Keratinocyte (primary cell): ENCODE measurements at regions not wholly inside any gene's neighbourhood (a gene's known extent, or its start where the extent isn't known, plus 50 kb on each side); places are given as distances from the start of the nearest gene placed in this dataset.

Experiments
- DNase-seq: peaks from one replicate; pipeline ENCODE4 v3.0.0-alpha.2; 2011; ENCODE audit warnings: low read depth, missing footprints, low spot score
- FAIRE-seq: peaks from 2 replicates; lab custom pipeline; 2011; peaks lifted over from hg19 to GRCh38; lab: Jason Lieb, UNC
- H2AFZ ChIP-seq: 2 replicates; pipeline ENCODE4 v1.6.0; 2012; ENCODE audit warnings: low read length, control low read depth, inconsistent platforms; ENCODE audit not compliant: control insufficient read depth
- H3K27ac ChIP-seq: 2 replicates; pipeline ENCODE4 v1.5.1; 2011; ENCODE audit warnings: low read length; ENCODE audit not compliant: control insufficient read depth, insufficient read depth
- H3K27me3 ChIP-seq: 3 replicates; pipeline ENCODE4 v1.6.0; 2011; ENCODE audit warnings: low read length; ENCODE audit not compliant: control insufficient read depth, insufficient read depth; ENCODE audit errors: extremely low read depth
- H3K36me3 ChIP-seq, 2 experiments: 2 replicates in 1 of 2; 3 replicates in 1 of 2; pipeline ENCODE4 v1.5.1; 2011; ENCODE audit warnings: low read length in 2 of 2, mild to moderate bottlenecking in 1 of 2; ENCODE audit not compliant: control insufficient read depth in 2 of 2, insufficient read depth in 2 of 2; ENCODE audit errors: extremely low read depth in 1 of 2
- H3K4me1 ChIP-seq: 3 replicates; pipeline ENCODE4 v1.5.1; 2011; ENCODE audit warnings: low read length; ENCODE audit not compliant: control insufficient read depth, insufficient read depth; ENCODE audit errors: extremely low read depth
- H3K4me2 ChIP-seq: 3 replicates; pipeline ENCODE4 v1.6.0; 2011; ENCODE audit warnings: low read depth, low read length; ENCODE audit not compliant: control insufficient read depth, insufficient read depth; ENCODE audit errors: extremely low read depth
- H3K4me3 ChIP-seq, 3 experiments: fragments of 200-600 bp in 1 of 3; sonication (generic) in 1 of 3; 2 replicates in 2 of 3; 3 replicates in 1 of 3; pipeline ENCODE4 v1.5.1; 2011 to 2016; ENCODE audit warnings: low read length in 3 of 3, mild to moderate bottlenecking in 3 of 3, control low read depth in 2 of 3, inconsistent platforms in 1 of 3, low read depth in 1 of 3, mixed read lengths in 1 of 3, mixed run types in 1 of 3, moderate library complexity in 1 of 3; ENCODE audit not compliant: control insufficient read depth in 2 of 3, insufficient read depth in 2 of 3; ENCODE audit errors: extremely low read depth in 1 of 3
- H3K79me2 ChIP-seq: 2 replicates; pipeline ENCODE4 v1.6.0; 2012; ENCODE audit warnings: low read length; ENCODE audit not compliant: control insufficient read depth, insufficient read depth
- H3K9ac ChIP-seq: 3 replicates; pipeline ENCODE4 v1.6.0; 2011; ENCODE audit warnings: low read length; ENCODE audit not compliant: control insufficient read depth, insufficient read depth; ENCODE audit errors: extremely low read depth
- H3K9me1 ChIP-seq: 3 replicates; pipeline ENCODE4 v1.6.0; 2011; ENCODE audit warnings: low read length; ENCODE audit not compliant: control insufficient read depth, insufficient read depth; ENCODE audit errors: extremely low read depth
- H3K9me3 ChIP-seq: 2 replicates; pipeline ENCODE4 v1.5.1; 2012; ENCODE audit warnings: low read depth, low read length; ENCODE audit not compliant: control insufficient read depth
- H4K20me1 ChIP-seq: 3 replicates; pipeline ENCODE4 v1.6.0; 2011; ENCODE audit warnings: low read length; ENCODE audit not compliant: control insufficient read depth, insufficient read depth; ENCODE audit errors: extremely low read depth
- EZH2 ChIP-seq: IDR thresholded peaks from one replicate; pipeline ENCODE4 v1.6.1; 2012; ENCODE audit warnings: inconsistent platforms, mild to moderate bottlenecking, low read length, moderate library complexity
- dilution Hi-C: fragments of 300-500 bp; cut with MboI; formaldehyde crosslinking; loops from one replicate; pipeline ENCODE4 v1.7.0; 2020; ENCODE audit warnings: low sequenced_read_pairs; ENCODE audit not compliant: extremely low pct_ligation_motif_present
- TF ChIP-seq, protein P1 (sequence below), 3 experiments: IDR thresholded peaks in 1 of 3; conservative IDR thresholded peaks in 1 of 3; optimal IDR thresholded peaks in 1 of 3; 2 replicates in 2 of 3; 3 replicates in 1 of 3; pipeline versions ENCODE3 to v1.5.1; 2011; ENCODE audit warnings: low read length in 3 of 3, mild to moderate bottlenecking in 3 of 3, moderate library complexity in 2 of 3, control low read depth in 1 of 3, inconsistent platforms in 1 of 3; ENCODE audit not compliant: insufficient read depth in 2 of 3; ENCODE audit errors: extremely low read depth in 1 of 3

- H3K4me1 ChIP-seq, result no peaks in the 10 kb centered on the region
- no peaks in the 10 kb centered on the region for H3K9me1 ChIP-seq
- H3K9ac ChIP-seq, result no peak overlapping the region
- no peak overlapping the region for H3K4me2 ChIP-seq
- no peak overlapping the region for H2AFZ ChIP-seq
- dilution Hi-C loops, result no loop called here
- no peak overlapping the region for H3K4me3 ChIP-seq
- FAIRE-seq, result no peak
- no peaks in the 10 kb centered on the region for H3K36me3 ChIP-seq
- TF ChIP-seq, protein P1, sequence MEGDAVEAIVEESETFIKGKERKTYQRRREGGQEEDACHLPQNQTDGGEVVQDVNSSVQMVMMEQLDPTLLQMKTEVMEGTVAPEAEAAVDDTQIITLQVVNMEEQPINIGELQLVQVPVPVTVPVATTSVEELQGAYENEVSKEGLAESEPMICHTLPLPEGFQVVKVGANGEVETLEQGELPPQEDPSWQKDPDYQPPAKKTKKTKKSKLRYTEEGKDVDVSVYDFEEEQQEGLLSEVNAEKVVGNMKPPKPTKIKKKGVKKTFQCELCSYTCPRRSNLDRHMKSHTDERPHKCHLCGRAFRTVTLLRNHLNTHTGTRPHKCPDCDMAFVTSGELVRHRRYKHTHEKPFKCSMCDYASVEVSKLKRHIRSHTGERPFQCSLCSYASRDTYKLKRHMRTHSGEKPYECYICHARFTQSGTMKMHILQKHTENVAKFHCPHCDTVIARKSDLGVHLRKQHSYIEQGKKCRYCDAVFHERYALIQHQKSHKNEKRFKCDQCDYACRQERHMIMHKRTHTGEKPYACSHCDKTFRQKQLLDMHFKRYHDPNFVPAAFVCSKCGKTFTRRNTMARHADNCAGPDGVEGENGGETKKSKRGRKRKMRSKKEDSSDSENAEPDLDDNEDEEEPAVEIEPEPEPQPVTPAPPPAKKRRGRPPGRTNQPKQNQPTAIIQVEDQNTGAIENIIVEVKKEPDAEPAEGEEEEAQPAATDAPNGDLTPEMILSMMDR (optimal IDR thresholded peaks at IDR 0.05 in 1 of 3, IDR thresholded peaks at IDR 0.05 in 1 of 3, conservative IDR thresholded peaks at IDR 0.05 in 1 of 3; ENCODE audit: extremely low read depth in 1 of 3, insufficient read depth in 2 of 3, low read length in 3 of 3), result no peak
- TF ChIP-seq EZH2, result no peak
- no peak for DNase-seq
- H3K27ac ChIP-seq, result no peak overlapping the region
- no peaks in the 10 kb centered on the region for H3K9me3 ChIP-seq
- no peaks in the 10 kb centered on the region for H3K27me3 ChIP-seq
- H3K79me2 ChIP-seq, result no peaks in the 10 kb centered on the region
- H4K20me1 ChIP-seq, result no peaks in the 10 kb centered on the region
Observed at GRCh38 chr3:86561215-86561614, 429.7 kb downstream of the VGLL3 start.

GRCh38 chr3:86554383-86554782 is 436.6 kb downstream of the VGLL3 start:
- Histone ChIP-seq H3K9ac (no peak overlapping the region), H4K20me1 (no peaks in the 10 kb centered on the region), H3K4me2 (no peak overlapping the region), H3K9me3 (no peaks in the 10 kb centered on the region), H3K27ac (no peak overlapping the region), H3K4me3 (no peak overlapping the region), H3K79me2 (no peaks in the 10 kb centered on the region), H3K4me1 (no peaks in the 10 kb centered on the region), H2AFZ (no peak overlapping the region), H3K36me3 (no peaks in the 10 kb centered on the region), H3K27me3 (no peaks in the 10 kb centered on the region), H3K9me1 (no peaks in the 10 kb centered on the region)
- DNase-seq (no peak), FAIRE-seq (no peak)
- TF ChIP-seq EZH2, result no peak
- TF ChIP-seq, protein P1 (optimal IDR thresholded peaks at IDR 0.05 in 1 of 3, IDR thresholded peaks at IDR 0.05 in 1 of 3, conservative IDR thresholded peaks at IDR 0.05 in 1 of 3; ENCODE audit: extremely low read depth in 1 of 3, insufficient read depth in 2 of 3, low read length in 3 of 3), result no peak
- dilution Hi-C loops, result no loop called here
